Fibroblast of gingiva (primary cell): ENCODE measurements at regions not wholly inside any gene's neighbourhood (a gene's known extent, or its start where the extent isn't known, plus 50 kb on each side); places are given as distances from the start of the nearest gene placed in this dataset.

Experiments
- DNase-seq: peaks from one replicate; pipeline ENCODE4 v3.0.0-alpha.2; 2011; ENCODE audit warnings: low read depth

GRCh38 chr2:236874866-236875481 lies 210.7 kb upstream of the COPS8 start:
- no peak for DNase-seq

- DNase-seq, result peak; percentile 64
Measured at GRCh38 chr2:236875906-236876505, 209.7 kb upstream of the COPS8 start.

- no peak for DNase-seq
Measured at GRCh38 chr2:236876642-236877041, 209.0 kb upstream of the COPS8 start.

GRCh38 chr2:236877972-236878371 lies 207.7 kb upstream of the COPS8 start:
- DNase-seq, result no peak

GRCh38 chr2:236879416-236879963 lies 206.2 kb upstream of the COPS8 start:
- DNase-seq, result no peak

- no peak for DNase-seq
Measured at GRCh38 chr2:236882074-236882473, 203.6 kb upstream of the COPS8 start.

GRCh38 chr2:236882930-236883329 lies 202.8 kb upstream of the COPS8 start:
- DNase-seq, result no peak

GRCh38 chr2:236883819-236884218 lies 201.9 kb upstream of the COPS8 start:
- DNase-seq, result no peak

GRCh38 chr2:236884569-236885175 lies 201.0 kb upstream of the COPS8 start:
- no peak for DNase-seq

GRCh38 chr2:236886456-236886855 lies 199.2 kb upstream of the COPS8 start:
- no peak for DNase-seq

- DNase-seq, result peak; percentile 47
Measured at GRCh38 chr2:236887531-236887930, 198.2 kb upstream of the COPS8 start.

GRCh38 chr2:236887953-236888793 lies 197.5 kb upstream of the COPS8 start:
- DNase-seq, result no peak

GRCh38 chr2:236888794-236889780 lies 196.6 kb upstream of the COPS8 start:
- DNase-seq, result no peak

- DNase-seq, result no peak
Measured at GRCh38 chr2:236889791-236890704, 195.6 kb upstream of the COPS8 start.

GRCh38 chr2:236892721-236893120 lies 193.0 kb upstream of the COPS8 start:
- DNase-seq, result no peak

- DNase-seq, result no peak
Measured at GRCh38 chr2:236894791-236895190, 190.9 kb upstream of the COPS8 start.

- DNase-seq, result no peak
Measured at GRCh38 chr2:236895497-236895896, 190.2 kb upstream of the COPS8 start.

GRCh38 chr2:236896688-236897087 lies 189.0 kb upstream of the COPS8 start:
- no peak for DNase-seq

GRCh38 chr2:236899146-236899545 lies 186.5 kb upstream of the COPS8 start:
- DNase-seq, result no peak
